ENCODE measurements at regions not wholly inside any gene's neighbourhood (a gene's known extent, or its start where the extent isn't known, plus 50 kb on each side); places are given as distances from the start of the nearest gene placed in this dataset.

- TF ChIP-seq TAF1 (IDR thresholded peaks at IDR 0.05; ENCODE audit: low read depth, low read length): no peak
- no peak for TF ChIP-seq POLR2AphosphoS5 (IDR thresholded peaks at IDR 0.05; ENCODE audit: low read depth, low read length)
- TF ChIP-seq POLR2A (IDR thresholded peaks at IDR 0.05; ENCODE audit: low read depth, low read length): no peak
- TF ChIP-seq PAX5 (IDR thresholded peaks at IDR 0.05; ENCODE audit: insufficient read depth, low read length, severe bottlenecking): no peak
These were observed 52.6 kb downstream of the ERICH4 start for GRCh38 chr19:41495589-41495988.

Measured in GM12891 (cell line).